GM23248 (cell line): ENCODE measurements at regions not wholly inside any gene's neighbourhood (a gene's known extent, or its start where the extent isn't known, plus 50 kb on each side); places are given as distances from the start of the nearest gene placed in this dataset.
"Not testable (repeated sequence)": the region's sequence is repeated elsewhere in the genome, so short reads cannot be mapped to it uniquely, and the experiment has no call there.

Experiments used
- EZH2 ChIP-seq: fragments of 200-600 bp; sonication (generic); IDR thresholded peaks from 2 replicates; pipeline ENCODE4 v1.6.1; 2018; ENCODE audit warnings: antibody characterized with exemption, mild to moderate bottlenecking; ENCODE audit not compliant: insufficient read depth, poor library complexity, severe bottlenecking
- EZH2phosphoT487 ChIP-seq: fragments of 200-600 bp; sonication (generic); IDR thresholded peaks from 2 replicates; pipeline ENCODE4 v1.6.1; 2018; ENCODE audit warnings: antibody characterized with exemption, moderate library complexity, mild to moderate bottlenecking, low read depth; ENCODE audit not compliant: insufficient read depth

DNA sequence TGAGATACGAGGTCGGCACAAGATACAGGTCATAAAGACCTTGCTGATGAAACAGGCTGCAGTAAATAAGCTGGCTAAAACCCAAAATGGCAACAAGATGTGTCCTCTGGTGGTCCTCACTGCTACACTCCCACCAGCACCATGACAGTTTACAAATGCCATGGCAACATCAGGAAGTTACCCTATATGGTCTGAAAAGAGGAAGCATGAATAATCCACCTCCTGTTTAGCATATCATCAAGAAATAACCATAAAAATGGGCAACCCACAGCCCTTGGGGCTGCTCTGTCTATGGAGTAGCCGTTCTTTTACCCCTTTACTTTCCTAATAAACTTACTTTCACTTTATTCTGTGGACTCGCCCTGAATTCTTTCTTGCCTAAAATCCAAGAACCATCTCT lies 102.0 kb upstream of the KLF13 start:
- TF ChIP-seq EZH2, EZH2phosphoT487: not testable (repeated sequence)
